ENCODE measurements at regions not wholly inside any gene's neighbourhood (a gene's known extent, or its start where the extent isn't known, plus 50 kb on each side); places are given as distances from the start of the nearest gene placed in this dataset.
"Not testable (repeated sequence)": the region's sequence is repeated elsewhere in the genome, so short reads cannot be mapped to it uniquely, and the experiment has no call there.

DNA sequence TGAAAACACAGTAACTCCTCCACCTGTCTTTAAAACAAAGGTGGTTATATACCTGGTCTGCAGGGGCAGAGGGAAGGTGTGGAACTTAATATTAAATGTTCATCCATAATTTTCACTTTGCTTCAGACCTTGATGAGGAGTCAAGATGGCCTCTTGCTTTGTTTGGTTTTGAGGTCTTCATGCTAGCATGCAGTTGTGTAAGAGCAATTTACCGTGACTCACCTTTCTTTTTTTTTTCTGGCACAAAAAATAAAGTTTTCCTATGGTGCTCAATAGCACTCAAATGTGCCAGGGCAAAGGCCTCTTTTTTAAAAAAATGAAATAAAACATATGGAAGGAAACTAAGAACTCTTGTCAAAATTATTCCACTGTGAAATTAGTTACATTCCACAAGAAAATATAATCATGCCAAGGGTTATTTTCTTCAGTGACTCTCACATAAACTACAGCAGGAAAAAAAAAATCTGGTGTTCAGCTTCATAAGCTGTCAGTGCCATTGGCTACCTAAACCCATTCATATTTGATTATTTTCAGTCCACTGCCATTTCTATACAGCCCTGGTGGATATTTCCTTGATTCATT, 128.2 kb downstream of the SLC7A11 start:
- DNase-seq (ENCODE audit: extremely low read depth, low read depth) = no peak
- H3K4me3 ChIP-seq (replicated peaks; ENCODE audit: low read depth, low read length) = no peak overlapping the region
- TF ChIP-seq, protein P1, sequence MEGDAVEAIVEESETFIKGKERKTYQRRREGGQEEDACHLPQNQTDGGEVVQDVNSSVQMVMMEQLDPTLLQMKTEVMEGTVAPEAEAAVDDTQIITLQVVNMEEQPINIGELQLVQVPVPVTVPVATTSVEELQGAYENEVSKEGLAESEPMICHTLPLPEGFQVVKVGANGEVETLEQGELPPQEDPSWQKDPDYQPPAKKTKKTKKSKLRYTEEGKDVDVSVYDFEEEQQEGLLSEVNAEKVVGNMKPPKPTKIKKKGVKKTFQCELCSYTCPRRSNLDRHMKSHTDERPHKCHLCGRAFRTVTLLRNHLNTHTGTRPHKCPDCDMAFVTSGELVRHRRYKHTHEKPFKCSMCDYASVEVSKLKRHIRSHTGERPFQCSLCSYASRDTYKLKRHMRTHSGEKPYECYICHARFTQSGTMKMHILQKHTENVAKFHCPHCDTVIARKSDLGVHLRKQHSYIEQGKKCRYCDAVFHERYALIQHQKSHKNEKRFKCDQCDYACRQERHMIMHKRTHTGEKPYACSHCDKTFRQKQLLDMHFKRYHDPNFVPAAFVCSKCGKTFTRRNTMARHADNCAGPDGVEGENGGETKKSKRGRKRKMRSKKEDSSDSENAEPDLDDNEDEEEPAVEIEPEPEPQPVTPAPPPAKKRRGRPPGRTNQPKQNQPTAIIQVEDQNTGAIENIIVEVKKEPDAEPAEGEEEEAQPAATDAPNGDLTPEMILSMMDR (IDR thresholded peaks at IDR 0.05; ENCODE audit: low read depth, low read length, missing control alignments) = no peak

DNA sequence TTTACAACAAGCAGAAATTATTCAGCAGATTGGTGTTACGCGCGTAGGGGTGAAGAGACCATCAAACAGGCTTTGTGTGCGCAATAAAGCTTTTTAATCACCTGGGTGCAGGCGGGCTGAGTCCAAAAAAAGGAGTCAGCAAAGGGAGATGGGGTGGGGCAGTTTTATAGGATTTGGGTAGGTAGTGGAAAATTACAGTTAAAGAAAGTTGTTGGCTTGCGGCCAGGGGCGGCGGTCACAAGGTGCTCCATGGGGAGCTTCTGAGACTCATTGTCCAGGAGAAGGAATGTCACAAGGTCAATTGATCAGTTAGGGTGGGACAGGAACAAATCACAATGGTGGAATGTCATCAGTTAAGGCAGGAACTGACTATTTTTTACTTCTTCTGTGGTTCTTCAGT, 129.3 kb downstream of the SLC7A11 start:
- not testable (repeated sequence) for DNase-seq (ENCODE audit: extremely low read depth, low read depth); H3K4me3 ChIP-seq (replicated peaks; ENCODE audit: low read depth, low read length)

DNA sequence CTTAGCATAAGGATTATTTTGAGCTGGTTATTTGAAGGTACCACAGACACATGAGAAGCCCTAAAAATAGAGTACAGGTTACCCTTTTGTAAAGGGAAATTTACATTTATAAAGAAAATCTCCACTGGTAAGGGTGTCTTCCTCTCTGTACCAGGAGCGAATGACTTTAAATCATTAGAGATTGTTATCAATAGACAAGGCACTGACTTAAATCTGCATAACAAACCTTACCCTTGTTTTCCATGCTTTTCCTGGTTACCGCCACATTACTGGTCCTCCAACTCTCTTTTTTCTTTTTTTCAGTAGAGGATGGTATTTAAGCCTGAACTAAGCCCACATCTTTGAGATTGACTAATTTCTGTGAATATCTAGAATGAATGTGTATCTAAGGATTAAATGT, 129.8 kb downstream of the SLC7A11 start:
- H3K4me3 ChIP-seq (replicated peaks; ENCODE audit: low read depth, low read length) = no peak overlapping the region
- TF ChIP-seq, protein P1 (IDR thresholded peaks at IDR 0.05; ENCODE audit: low read depth, low read length, missing control alignments) = no peak
- DNase-seq (ENCODE audit: extremely low read depth, low read depth) = no peak

DNA sequence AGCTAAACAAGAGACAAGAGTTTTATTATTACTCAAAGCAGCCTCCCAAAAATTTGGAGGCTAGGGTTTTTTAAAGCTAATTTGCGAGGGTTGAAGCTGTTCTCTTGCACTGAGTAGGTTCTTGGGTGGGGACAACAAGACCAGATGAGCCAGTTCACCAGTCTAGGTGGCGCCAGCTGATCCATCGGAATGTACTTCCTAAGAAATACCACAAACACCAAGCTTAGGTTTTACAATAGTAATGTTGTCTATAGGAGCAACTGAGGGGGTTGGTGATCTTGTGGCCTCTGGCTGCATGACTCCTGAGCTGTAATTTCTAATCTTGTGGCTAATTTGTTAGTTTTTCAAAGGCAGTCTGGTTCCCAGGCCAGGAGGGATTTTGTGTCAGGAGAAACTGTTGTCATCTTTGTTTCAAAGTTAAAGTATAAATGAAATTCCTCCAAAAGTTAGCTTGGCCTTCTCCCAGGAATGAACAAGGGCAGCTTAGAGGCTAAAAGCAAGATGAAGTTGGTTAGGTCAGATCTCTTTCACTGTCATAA, 130.6 kb downstream of the SLC7A11 start:
- no peak for DNase-seq (ENCODE audit: extremely low read depth, low read depth)
- H3K4me3 ChIP-seq (replicated peaks; ENCODE audit: low read depth, low read length) = no peak overlapping the region
- TF ChIP-seq, protein P1 (IDR thresholded peaks at IDR 0.05; ENCODE audit: low read depth, low read length, missing control alignments) = no peak

DNA sequence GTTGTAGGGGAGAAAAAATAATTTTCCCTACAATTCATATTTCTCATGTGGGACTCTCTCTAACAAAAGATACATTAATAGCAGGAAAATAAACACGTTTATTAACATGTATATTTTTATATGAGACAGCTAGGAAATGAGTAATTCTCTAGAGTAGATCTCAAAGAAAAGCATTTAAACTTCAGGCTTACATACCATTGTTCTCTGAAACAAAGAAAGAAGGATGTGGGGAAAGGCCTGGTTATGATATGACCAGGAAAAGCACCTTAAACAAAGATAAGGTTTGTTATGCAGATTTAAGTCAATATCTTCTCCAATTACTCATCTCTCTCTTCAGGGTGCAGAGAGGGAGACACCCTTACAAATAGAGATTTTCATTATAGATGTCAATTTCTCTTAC, 131.3 kb downstream of the SLC7A11 start:
- DNase-seq (ENCODE audit: extremely low read depth, low read depth) = no peak
- no peak overlapping the region for H3K4me3 ChIP-seq (replicated peaks; ENCODE audit: low read depth, low read length)
- TF ChIP-seq, protein P1 (IDR thresholded peaks at IDR 0.05; ENCODE audit: low read depth, low read length, missing control alignments) = no peak

DNA sequence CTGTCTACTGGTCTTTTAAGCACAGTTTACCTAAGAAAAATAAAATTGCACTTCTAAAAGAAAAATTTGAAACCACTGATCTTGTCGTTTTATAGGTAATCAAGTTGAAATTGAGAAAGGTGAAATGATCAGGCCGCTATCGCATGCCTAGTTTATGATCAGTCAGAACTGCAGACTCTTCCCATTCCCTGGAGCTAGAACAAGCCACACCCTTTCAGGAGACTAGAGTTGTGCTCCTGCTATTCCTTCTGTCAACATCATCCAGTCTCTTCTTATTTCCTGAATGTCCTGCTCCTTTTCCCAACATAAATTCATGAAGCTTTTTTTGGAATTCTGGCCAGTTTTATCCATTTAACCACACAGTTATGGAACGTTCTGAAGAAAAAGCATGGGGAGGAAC, 135.1 kb downstream of the SLC7A11 start:
- TF ChIP-seq, protein P1 (IDR thresholded peaks at IDR 0.05; ENCODE audit: low read depth, low read length, missing control alignments) = no peak
- no peak for DNase-seq (ENCODE audit: extremely low read depth, low read depth)
- H3K4me3 ChIP-seq (replicated peaks; ENCODE audit: low read depth, low read length) = no peak overlapping the region

DNA sequence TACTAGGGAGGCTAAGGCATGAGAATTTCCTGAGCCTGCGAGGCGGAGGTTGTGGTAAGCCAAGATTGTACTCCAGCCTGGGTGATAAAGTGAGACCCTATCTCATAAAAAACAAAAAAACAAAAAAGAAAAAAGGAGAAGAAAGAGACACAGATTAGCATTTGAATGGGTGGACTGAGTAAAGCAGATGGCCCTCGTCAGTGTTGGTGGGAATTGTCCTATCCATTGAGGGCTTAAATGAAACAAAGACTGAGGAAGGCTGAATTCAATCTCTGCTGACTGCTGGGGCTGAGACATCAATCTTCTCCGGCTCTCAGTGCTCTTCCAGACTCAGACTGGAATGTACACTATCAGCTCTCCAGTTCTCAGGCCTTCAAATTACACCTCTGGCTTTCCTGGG, 136.8 kb downstream of the SLC7A11 start:
- no peak for DNase-seq (ENCODE audit: extremely low read depth, low read depth)
- TF ChIP-seq, protein P1 (IDR thresholded peaks at IDR 0.05; ENCODE audit: low read depth, low read length, missing control alignments) = no peak
- H3K4me3 ChIP-seq (replicated peaks; ENCODE audit: low read depth, low read length) = no peak overlapping the region
